ENCODE measurements at regions not wholly inside any gene's neighbourhood (a gene's known extent, or its start where the extent isn't known, plus 50 kb on each side); places are given as distances from the start of the nearest gene placed in this dataset.

- WGBS (ENCODE audit: insufficient coverage, low coverage, missing lambda C conversion rate): 0% methylated on average over 6 of the region's 7 CpGs
- TF ChIP-seq ZNF184 (CRISPR knock-in tag; IDR thresholded peaks at IDR 0.05): no peak
- no peak for TF ChIP-seq KLF6 (CRISPR knock-in tag; IDR thresholded peaks at IDR 0.05; ENCODE audit: borderline replicate concordance)
- Histone ChIP-seq H3K4me3 (no peak overlapping the region), H3K27me3 (ENCODE audit: control insufficient read depth in 2 of 2, insufficient read depth in 2 of 2, low read length in 2 of 2) (peaks cover 0 to 15% of the 10 kb centered on the region in 2 experiments; a peak in 4 of 5 replicates), H4K20me1 (replicated peaks; ENCODE audit: control insufficient read depth, insufficient read depth, low read length) (no peaks in the 10 kb centered on the region), H3K9me1 (ENCODE audit: control insufficient read depth, insufficient read depth, low read length) (no peaks in the 10 kb centered on the region), H3K27ac (ENCODE audit: extremely low read depth, low read depth, low read length) (no peak overlapping the region), H3K9me3 (replicated peaks; ENCODE audit: control insufficient read depth, insufficient read depth, low read depth, low read length) (no peaks in the 10 kb centered on the region), H3K79me2 (ENCODE audit: control insufficient read depth, insufficient read depth, low read length) (no peaks in the 10 kb centered on the region), H3K9ac (ENCODE audit: insufficient read depth in 1 of 2, low read depth in 2 of 2, low read length in 2 of 2) (no peak overlapping the region), H3K4me1 (replicated peaks in 1 of 2; ENCODE audit: control insufficient read depth in 2 of 2, insufficient read depth in 2 of 2, low read length in 2 of 2) (no peaks in the 10 kb centered on the region), H3K4me2 (ENCODE audit: insufficient read depth, low read length) (no peak overlapping the region), H3K36me3 (ENCODE audit: control insufficient read depth, insufficient read depth, low read length) (no peaks in the 10 kb centered on the region), H2AFZ (ENCODE audit: low read depth, low read length) (no peak overlapping the region)
- no peak for ATAC-seq
- FAIRE-seq: no peak
- CTCF ChIA-PET (ENCODE audit: low intra/inter-chr PET ratio): no interaction called here
- no TSS peak for BruUV-seq (replicated peaks)
- in situ Hi-C loops (cut with MboI) (no loop called here), intact Hi-C loops (cut with micrococcal nuclease) (no loop called here)
- no peak for DNase-seq (ENCODE audit: extremely low read depth in 1 of 4, low spot score in 3 of 4)
- POLR2A ChIA-PET: no interaction called here
Measured at GRCh38 chr10:29923416-29923965, 135.9 kb downstream of the JCAD start.

GRCh38 chr10:29922892-29923291 is 136.5 kb downstream of the JCAD start:
- Histone ChIP-seq H3K36me3 (ENCODE audit: control insufficient read depth, insufficient read depth, low read length) (no peaks in the 10 kb centered on the region), H4K20me1 (replicated peaks; ENCODE audit: control insufficient read depth, insufficient read depth, low read length) (no peaks in the 10 kb centered on the region), H2AFZ (ENCODE audit: low read depth, low read length) (no peak overlapping the region), H3K27me3 (ENCODE audit: control insufficient read depth in 2 of 2, insufficient read depth in 2 of 2, low read length in 2 of 2) (peaks cover 0 to 15% of the 10 kb centered on the region in 2 experiments; a peak in 4 of 5 replicates), H3K79me2 (ENCODE audit: control insufficient read depth, insufficient read depth, low read length) (no peaks in the 10 kb centered on the region), H3K4me3 (no peak overlapping the region), H3K4me2 (ENCODE audit: insufficient read depth, low read length) (no peak overlapping the region), H3K4me1 (replicated peaks in 1 of 2; ENCODE audit: control insufficient read depth in 2 of 2, insufficient read depth in 2 of 2, low read length in 2 of 2) (no peaks in the 10 kb centered on the region), H3K9me1 (ENCODE audit: control insufficient read depth, insufficient read depth, low read length) (no peaks in the 10 kb centered on the region), H3K9ac (ENCODE audit: insufficient read depth in 1 of 2, low read depth in 2 of 2, low read length in 2 of 2) (no peak overlapping the region), H3K9me3 (replicated peaks; ENCODE audit: control insufficient read depth, insufficient read depth, low read depth, low read length) (no peaks in the 10 kb centered on the region), H3K27ac (ENCODE audit: extremely low read depth, low read depth, low read length) (no peak overlapping the region)
- intact Hi-C loops (cut with micrococcal nuclease) (no loop called here), in situ Hi-C loops (cut with MboI) (no loop called here)
- no peak for ATAC-seq
- POLR2A ChIA-PET: no interaction called here
- FAIRE-seq: no peak
- WGBS (ENCODE audit: insufficient coverage, low coverage, missing lambda C conversion rate): 0% methylated on average over 4 of the region's 4 CpGs
- BruUV-seq (replicated peaks): no TSS peak
- DNase-seq (ENCODE audit: extremely low read depth in 1 of 4, low spot score in 3 of 4): no peak
- CTCF ChIA-PET (ENCODE audit: low intra/inter-chr PET ratio): no interaction called here
- TF ChIP-seq ZNF695 (CRISPR knock-in tag; IDR thresholded peaks at IDR 0.05) (no peak), TFE3 (CRISPR knock-in tag; IDR thresholded peaks at IDR 0.05) (no peak), POLR2B (IDR thresholded peaks at IDR 0.05; ENCODE audit: low read depth, partially characterized antibody) (no peak), DMBX1 (CRISPR knock-in tag; IDR thresholded peaks at IDR 0.05; ENCODE audit: borderline replicate concordance) (no peak), AFF4 (CRISPR knock-in tag; IDR thresholded peaks at IDR 0.05) (no peak)

All from K562 (cell line).